Hepatic stellate cell (primary cell): ENCODE measurements at regions not wholly inside any gene's neighbourhood (a gene's known extent, or its start where the extent isn't known, plus 50 kb on each side); places are given as distances from the start of the nearest gene placed in this dataset.
"Not testable (repeated sequence)": the region's sequence is repeated elsewhere in the genome, so short reads cannot be mapped to it uniquely, and the experiment has no call there.

Experiments used
- DNase-seq: peaks from one replicate; pipeline ENCODE4 v3.0.0; 2011; ENCODE audit warnings: low spot score

DNA sequence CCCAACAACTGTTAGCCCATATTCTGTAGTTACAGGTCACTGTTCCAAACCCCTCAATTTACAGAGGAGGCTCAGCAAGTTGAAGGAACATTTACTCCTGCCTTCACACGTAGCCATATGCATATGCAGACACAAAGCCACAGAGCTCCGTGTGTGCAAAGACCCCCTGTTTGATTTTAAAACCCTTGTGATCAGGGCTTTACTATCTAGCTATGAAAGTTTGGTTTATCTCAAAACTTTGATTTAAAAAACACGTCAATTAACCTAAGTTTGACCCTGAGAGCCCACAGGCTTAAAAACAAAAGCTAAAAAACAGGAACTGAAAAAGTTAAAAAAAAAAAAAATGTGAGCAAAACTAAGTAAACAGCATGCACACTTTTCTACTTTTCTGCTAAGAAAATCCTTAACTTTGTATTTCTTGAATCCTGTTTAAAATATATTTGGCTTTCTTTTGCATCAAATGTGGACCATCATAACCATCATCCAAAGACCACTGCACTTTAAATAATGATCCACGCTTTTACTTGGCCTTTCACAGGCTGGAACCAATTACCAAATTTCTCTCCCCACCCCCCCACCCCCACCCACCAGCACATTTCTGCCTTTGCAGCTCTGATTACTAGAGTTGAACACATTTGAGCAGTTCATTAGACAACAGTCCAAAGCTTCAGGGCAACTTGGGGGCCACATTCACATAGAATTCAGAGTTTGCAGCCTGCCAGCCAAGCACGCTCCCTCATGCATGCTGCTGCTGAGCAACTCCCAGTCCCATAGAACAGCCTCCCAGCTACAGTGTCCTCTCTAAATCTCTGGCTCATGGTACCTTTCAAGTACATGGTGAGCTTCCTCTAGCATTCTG lies 128.8 kb upstream of the MAP3K1 start:
- DNase-seq: no peak

DNA sequence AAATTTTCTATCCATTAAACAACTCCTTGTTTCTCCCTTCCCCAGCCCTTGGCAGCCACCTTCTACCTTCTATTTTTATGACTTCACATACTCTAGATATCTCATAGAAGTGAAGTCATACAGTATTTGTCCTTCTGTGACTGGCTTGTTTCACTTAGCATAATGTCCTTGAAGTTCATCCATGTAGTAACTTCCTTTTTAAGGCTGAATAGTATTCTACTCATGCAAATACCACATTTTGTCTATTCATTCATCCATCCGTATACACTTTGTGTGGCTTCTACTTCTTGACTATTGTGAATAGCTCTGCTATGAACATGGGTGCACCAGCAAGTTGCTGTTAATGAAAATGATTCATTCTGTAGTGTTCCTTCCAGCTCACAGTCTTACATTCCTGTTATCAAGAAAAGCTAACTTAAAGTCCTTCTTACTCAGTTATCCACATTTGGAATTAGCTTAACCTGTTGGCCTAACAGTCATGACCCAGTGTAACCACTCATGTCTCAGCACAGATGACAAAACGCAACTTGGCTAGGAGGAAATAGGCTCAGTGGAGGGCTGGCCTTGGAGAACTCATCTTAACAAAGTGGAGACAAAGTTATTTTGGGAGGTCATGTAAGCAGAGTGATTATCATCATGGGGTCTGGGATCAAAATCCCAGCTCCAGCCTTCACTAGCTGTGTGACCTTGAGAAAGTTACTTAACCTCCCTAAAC lies 129.7 kb upstream of the MAP3K1 start:
- DNase-seq: no peak

DNA sequence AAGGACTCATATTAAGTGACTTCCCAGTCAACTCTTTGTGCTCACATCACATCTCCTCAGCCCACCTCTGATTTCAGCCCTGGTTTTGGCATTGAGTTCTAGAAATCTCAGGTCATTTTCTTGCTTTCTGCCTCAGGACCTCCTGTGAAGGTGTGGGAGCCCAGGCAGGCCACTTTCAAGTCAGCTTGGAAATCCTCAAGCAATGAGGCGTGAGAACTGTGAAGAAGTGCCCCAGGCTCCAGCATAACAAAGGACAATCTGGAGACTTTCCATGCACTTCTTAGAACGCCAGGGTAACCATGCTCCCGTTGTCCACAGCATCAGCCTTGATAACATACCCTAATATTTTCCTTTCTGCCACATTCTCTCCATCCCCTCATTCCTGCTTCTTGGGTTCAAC lies 131.2 kb upstream of the MAP3K1 start:
- no peak for DNase-seq

DNA sequence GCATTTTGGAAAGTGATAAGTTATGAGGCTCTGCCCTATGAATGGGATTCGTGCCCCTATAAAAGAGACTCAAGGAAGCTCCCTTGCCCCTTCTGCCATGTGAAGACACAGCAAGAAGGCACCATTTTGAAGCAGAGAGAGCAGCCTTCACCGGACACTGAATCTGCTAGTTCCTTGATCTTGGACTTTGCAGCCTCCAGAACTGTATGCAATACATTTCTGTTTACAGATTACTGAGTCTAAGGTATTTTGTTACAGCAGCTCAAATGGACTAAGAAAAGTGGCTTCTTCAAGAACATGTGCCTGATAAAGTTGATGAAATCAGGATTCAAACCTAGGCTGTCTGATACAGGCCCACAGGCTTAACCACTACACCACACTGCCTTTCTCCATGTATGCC lies 131.6 kb upstream of the MAP3K1 start:
- no peak for DNase-seq

DNA sequence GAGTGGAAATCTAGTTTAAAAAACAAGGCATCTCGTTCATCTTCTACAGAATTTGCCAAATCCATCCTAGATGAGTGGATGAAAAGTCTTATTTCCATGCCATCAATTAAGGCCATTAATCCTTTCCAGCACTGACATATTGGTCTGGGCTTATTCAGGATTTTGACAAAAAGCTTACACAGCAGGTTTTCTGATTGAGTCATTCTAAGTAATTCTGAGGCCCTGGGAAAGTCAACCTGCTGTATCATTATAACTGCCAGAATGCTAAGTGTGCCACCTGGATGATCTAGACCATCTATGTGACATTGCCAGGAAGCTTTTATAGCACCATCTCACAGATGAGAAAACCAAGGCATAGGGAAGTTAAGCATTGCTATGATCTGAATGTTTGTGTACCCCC lies 132.1 kb upstream of the MAP3K1 start:
- DNase-seq: no peak

DNA sequence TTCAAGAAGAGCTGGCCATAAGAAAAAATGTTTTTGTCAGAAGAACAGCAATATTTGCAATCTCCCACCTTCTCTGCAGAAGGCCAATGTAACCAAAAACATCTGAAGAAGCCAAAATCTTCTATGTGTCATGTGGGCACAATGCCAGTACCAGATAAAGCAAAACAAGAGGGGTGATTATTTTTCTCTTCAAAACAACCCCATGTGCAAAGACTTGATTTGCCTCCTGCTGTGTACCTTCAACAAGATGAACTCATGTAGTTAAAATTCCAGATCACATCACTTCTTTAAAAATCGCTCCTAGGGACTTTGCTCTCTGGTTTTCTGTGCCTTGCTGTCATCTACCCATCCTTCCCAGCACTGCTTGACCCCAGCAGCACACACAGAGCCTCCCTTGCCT lies 134.0 kb upstream of the MAP3K1 start:
- DNase-seq: no peak

DNA sequence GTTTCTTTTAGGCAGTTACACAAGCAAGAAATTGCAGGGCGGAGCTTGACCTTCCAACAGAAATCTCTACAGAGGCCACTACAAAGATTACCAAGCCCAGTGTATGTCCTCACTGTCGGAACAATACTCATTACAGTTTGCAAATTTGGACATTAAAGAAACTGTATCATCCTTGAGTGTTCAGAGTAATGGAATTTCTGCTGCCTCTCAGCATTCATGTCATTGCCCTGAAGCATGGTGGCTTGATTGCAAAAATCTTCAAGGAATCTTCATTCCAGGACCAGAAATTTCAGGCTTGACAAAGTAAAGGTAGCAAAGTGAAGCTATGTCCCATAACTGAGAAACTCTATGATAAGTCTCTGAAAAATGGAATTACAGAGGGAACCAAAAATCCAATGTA lies 134.6 kb upstream of the MAP3K1 start:
- DNase-seq: no peak

DNA sequence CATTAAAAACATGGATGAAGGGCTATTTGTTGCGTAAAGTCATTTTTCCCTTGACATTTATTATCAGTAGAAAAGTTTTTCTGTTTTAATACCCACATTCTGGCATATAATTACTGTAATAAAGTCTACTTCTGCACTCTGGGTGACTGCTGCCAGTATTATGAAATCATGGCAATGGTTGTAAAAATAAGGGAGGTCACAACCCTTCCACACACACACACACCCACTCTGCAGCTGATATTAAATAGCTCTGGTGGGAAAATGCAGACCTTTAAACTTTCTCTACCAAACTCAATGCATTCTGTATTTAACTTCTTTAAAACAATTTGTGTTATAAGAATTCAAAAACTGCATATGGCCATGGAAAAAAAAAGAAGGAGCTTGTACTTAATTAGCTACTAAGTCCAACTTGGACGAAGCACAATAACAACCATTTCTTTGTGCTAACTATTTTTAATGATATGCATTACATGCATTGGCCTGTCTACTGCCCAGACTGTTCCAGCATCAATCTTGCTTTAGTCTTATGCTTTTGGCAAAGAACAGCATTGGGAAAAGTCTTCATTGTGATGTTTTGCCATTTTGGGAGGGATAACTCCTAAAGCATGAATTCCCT lies 137.6 kb upstream of the MAP3K1 start:
- no peak for DNase-seq

DNA sequence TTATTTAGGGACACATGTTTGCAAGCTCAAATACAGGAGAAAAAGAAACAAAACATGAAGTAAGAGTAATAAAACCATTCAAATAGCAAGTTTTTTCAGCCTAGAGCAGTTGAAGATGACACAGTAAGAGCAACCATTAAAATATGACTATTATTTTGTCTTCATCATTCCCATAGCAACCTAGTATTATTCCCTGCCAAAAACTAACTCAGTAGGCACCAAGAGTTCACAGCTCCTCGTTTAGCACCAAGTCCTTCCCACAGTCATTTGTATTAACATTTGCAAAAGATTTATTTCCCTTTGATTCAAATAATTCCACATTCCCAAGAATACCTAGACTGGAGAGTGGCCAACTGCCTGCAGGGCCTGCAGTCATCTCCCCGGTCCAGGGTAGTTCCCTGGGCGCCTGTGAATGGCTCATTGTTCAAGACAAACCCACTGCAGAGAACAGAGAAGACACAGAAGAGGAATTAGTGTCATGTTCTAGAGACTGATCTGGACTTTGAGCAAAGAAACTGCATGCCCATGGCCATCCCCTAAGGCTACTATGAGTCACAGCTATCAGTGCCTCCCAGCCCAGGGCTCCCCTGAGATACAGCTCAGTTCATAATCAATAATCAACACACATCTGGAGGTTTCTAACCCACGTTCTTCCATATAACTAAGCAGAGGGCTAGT lies 139.1 kb upstream of the MAP3K1 start:
- DNase-seq: no peak

DNA sequence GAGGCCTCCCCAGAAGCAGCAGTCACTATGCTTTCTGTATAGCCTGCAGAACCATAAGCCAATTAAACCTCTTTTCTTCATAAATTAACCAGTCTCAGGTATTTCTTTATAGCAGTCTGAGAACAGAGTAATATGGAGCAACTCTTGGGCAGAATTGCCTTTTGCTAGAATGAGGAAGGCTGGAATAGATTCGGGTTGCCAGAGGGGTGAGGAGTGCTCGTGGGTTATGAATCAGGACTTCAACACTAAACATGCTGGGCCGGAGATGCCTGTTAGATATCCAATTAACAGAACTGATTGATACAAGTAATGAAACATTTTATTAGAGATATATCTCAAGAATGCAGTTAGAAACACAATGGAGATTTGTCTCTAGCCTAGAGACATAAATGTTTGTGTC lies 140.9 kb upstream of the MAP3K1 start:
- no peak for DNase-seq

DNA sequence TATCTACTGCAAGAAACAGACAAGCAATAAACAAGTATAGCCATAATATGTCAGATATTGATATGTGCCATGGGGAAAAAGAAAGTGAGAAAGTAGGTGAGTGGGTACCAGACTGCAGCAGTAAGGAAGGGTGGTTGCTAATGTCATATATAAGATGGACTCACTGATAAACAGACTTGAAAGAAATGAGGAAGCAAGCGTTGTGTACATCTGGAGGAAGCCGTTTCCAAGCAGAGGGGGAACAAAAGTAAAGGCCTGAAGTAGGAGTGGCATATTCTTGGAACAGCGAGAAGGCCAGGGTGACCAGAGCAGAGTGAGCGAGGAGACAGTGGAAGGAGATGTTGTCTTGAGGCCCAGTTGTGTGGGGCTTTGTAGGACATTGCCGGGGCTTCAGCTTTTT lies 142.2 kb upstream of the MAP3K1 start:
- DNase-seq: no peak

DNA sequence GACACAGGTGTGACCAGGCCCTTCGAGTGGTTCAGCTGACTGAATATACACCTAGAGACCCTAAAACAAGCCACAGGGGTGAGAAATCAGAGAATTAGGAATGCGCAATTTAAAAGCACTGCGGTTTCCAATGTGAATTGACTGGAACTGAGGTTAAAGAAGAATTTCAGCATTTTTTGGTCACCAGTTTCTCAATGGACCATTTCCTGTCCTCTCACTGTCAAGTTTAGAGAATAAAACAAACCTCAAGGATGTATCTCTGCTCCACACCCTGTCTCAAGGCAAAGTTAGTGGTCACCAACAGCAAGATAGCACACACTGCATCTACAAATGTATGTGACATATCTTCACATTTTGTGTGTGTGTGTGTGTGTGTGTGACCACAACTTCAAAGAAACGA lies 143.8 kb upstream of the MAP3K1 start:
- no peak for DNase-seq

DNA sequence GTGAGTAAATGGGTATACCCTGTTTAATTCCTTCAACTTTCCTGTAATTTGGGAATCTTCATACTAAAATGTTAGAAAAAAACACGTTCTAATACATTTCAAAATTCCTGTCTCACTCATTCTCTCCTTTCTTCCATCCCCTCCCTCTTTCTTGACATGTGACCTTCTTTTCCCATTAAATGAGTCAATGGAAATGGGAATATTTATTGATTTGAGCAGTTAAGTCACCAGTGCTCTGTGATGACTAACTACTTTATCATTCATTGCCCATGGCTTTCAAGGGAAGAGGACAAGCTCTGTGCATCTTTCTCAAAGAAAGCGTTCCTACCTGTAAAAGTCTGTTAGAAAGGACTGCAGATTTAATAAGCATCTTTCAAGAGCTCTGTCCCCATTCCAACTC lies 144.4 kb upstream of the MAP3K1 start:
- no peak for DNase-seq

DNA sequence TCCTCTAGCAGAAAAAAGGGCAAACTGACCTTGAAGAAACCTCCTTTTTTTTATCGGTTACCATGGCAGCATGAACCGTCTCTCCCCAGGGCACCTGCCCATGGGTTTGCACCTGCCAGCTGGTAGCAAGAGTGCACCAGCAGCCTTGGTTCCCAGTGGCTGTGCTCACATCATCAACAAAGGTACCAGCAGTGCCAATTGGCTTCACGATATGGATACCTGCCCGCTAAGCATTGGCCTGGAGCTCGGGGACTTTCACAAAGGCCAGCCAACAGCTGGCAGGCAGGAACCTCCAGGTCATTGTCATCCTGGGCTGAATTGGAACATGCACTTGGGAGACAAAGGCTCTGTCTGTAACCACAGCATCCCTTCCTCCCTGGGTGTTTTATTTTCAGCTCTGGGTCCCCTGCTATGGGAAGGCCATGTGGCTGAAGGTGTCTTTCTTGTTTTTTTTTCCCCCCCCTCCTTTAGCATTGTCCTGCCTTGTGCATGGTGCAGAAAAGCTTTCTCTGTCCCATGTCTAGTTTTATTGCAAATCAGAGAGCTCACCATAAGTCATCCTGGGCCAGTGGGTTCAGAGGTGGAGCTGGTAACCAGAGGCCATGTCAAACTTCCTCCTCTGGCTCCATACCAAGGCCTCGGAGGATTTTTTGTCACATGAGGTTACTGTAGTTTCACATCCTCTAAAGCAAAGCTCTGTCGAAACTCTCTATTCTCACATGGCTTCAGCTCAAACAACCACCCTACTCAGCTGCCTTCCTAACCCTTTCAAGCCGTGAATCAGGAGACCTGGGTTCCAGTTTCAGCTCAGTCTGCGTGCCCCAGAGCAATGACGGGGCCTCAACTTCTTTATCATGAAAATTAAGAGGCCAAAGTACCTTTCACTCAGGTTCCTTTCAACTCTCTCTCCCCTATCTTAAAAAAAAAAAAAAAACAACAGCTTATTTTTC lies 145.5 kb upstream of the MAP3K1 start:
- DNase-seq: no peak

DNA sequence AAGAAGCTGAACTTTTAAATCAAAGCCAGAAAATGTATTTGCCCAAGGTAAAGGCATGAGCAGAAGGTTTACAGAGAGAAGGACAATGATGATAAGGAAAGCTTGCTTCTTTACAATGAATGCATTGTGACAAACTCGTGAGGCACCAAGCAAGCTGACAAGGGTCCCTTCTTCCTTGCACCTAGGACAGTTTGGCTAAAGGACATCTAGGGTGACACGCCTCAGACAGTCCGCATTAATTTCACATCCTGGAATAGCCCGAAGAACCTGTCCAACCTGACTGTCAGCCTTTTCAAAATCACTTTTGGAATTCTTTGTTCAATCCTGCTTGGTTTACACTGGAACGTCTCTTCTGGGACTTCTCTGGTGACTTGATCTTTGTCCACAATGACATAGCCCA lies 146.4 kb upstream of the MAP3K1 start:
- DNase-seq: no peak

DNA sequence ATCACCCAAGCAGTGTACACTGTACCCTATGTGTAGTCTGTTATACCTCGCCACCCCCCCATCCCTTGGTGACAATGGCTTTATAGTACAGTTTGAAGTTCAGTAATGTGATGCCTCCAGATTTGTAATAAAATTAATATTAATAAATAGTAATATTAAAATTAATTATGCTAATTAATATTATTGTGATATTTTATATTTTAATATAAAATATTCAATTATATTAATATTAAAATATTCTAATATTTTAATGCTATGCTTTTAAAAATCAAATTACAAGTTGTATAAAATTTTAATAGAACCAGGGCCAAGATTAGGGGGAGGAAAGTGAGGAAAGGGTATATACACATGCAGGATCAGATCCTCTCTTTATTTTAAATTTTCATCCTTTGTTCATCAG lies 147.7 kb upstream of the MAP3K1 start:
- no peak for DNase-seq

DNA sequence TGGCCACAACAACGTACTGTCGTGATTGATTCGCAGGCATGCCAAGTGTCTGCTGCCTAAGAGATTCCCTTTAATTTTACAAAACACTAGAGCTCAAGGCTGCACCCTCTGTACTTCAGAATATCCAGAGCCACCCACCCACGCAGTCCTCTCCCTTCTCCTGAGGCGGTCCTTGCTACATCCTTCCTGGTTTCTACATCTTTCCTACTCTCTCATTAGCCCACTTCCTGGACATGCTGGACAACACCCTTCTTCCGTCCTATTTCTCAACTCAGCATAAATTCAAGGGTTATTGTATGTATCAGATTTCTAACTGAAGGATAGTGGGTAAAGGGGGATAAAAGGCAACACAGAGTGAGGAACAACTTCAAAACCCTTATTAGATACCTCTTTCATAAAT lies 148.4 kb upstream of the MAP3K1 start:
- DNase-seq: no peak

DNA sequence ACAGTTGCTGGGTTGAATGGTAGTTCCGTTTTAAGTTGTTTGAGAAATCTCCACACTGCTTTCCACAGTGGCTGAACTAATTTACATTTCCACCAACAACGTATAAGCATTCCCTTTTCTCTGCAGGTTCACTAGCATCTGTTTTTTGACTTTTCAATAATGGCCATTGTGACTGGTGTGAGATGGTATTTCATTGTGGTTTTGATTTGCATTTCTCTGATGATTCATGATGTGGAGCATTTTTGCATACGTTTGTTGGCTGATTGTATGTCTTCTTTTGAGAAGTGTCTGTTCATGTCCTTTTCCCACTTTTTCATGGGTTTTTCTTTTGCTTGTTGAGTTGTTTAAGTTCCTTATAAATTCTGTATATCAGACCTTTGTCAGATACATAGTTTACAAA lies 150.2 kb upstream of the MAP3K1 start:
- DNase-seq: not testable (repeated sequence)

DNA sequence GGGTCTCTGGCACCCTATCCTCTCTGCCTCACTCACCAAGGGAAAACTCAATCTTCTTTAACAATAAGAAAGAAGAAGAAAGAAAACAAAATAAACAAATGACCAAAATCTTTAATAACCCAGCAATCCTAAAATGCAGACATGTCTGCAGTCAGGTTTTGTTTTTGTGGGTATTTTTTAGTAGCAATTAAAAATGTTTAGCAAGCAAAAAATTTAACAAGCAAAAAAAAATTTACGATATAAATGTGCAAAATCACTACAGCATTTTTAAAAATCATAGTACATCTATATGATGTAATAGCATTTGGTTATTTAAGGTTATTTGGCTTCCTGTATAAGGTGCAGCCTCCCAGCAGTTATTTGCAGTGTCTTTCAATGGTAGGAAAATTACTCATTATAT lies 151.3 kb upstream of the MAP3K1 start:
- DNase-seq: no peak

DNA sequence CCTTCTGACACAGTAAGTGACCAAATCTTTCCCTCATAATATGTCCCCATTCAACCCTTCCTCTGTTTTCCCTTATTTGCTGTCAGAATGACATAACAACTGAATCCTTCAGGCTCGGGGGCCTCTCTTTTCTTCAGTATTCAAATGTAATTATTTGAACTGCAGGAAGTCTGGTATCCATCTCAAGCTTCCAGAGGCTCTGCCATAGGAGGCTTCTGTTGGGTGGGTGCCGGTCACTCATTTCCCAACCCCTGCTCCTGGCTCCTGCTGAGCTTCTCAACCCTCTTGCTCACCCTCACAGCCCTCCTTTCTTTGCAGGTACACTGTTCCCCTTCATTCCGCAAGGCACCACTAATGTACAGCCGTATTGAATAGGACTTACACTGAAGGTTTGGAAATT lies 151.8 kb upstream of the MAP3K1 start:
- DNase-seq: no peak

DNA sequence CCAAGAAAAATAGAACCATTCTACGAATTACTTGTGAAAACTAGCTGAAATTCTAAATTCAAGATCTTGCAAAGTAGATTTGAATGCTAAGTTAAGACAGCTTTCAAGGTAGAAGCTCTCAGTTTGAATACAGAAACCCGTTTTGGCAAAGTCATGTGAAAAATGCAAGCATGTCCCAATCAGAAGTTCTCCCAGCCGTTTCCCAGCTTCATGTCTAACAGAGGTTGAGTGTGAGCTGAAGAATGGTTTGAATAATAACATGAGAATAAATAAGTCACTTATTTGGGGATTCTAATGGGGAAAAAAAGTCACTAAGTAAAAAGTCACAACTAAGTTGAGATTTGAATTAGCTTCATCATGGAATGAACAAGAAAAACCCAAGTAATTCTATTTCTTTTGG lies 152.5 kb upstream of the MAP3K1 start:
- no peak for DNase-seq

DNA sequence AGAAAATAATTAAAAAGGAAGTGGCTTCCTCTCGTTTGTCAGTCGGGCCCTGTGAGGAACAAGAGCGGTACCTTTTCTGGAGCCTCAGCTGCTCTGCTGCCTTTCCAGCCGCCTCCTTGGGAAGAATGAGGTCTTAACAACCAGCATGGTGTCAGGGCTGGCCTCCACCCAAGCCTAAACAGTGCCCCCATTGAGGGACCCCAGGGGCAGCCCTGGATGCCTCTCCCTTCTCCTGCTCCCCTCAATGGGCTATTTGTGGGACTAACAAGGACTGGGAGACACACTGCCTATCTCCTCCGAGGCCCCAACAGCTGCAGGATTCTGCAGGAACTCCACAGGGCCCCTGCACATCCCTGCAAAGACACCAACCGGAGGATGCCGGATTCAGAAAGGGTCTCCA lies 155.4 kb upstream of the MAP3K1 start:
- no peak for DNase-seq
